GM12864 (cell line): ENCODE measurements at regions not wholly inside any gene's neighbourhood (a gene's known extent, or its start where the extent isn't known, plus 50 kb on each side); places are given as distances from the start of the nearest gene placed in this dataset.
A peak's percentile ranks its signal among the peaks of the same experiment; 100 is the strongest.

Experiments
- DNase-seq: peaks from one replicate; pipeline ENCODE4 v3.0.0-alpha.2; 2011; ENCODE audit warnings: low read depth
- H3K4me3 ChIP-seq: 2 replicates; pipeline ENCODE4 v1.5.1; 2011; ENCODE audit warnings: mild to moderate bottlenecking, low read depth, low read length, control low read depth
- TF ChIP-seq, protein P1 (sequence below): IDR thresholded peaks from 2 replicates; pipeline ENCODE4 v1.5.1; 2011; ENCODE audit warnings: low read depth, mild to moderate bottlenecking, moderate library complexity, low read length, control low read depth, inconsistent platforms; ENCODE audit errors: missing control alignments

DNA sequence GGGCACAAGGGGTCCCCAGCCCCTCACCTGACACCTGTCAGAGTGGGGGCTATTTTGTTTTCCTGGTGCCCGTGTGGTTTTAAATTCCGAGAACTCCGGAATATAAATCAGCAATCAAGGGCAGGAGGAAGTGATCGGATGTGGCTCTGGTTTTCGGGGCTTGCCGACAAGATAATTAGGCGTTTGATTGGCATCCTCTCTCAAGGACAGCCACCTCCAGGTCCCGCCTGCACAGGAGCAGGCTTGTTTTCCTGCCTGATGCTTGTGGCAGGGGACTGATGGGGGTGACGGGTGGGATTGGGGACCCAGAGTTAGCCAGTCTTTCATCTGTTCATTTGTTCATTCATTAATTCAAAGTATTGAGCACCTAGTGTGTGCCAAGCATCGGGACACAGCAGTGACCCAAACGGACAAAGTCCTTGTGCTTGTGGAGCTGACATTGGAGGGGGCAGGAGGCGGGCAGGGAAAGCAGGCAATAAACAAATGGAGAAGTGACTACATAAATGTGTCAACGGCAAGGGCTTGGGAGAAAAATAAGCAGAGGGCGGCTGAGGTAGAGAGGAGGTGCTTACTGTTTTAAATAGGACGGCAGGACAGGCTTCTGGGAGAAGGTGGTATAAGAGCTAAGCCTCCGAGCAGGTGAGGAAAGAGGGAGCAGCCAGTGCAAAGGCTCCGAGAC is 166.5 kb downstream of the PHETA1 start:
- no peak for DNase-seq
- TF ChIP-seq, protein P1, sequence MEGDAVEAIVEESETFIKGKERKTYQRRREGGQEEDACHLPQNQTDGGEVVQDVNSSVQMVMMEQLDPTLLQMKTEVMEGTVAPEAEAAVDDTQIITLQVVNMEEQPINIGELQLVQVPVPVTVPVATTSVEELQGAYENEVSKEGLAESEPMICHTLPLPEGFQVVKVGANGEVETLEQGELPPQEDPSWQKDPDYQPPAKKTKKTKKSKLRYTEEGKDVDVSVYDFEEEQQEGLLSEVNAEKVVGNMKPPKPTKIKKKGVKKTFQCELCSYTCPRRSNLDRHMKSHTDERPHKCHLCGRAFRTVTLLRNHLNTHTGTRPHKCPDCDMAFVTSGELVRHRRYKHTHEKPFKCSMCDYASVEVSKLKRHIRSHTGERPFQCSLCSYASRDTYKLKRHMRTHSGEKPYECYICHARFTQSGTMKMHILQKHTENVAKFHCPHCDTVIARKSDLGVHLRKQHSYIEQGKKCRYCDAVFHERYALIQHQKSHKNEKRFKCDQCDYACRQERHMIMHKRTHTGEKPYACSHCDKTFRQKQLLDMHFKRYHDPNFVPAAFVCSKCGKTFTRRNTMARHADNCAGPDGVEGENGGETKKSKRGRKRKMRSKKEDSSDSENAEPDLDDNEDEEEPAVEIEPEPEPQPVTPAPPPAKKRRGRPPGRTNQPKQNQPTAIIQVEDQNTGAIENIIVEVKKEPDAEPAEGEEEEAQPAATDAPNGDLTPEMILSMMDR, result no peak

DNA sequence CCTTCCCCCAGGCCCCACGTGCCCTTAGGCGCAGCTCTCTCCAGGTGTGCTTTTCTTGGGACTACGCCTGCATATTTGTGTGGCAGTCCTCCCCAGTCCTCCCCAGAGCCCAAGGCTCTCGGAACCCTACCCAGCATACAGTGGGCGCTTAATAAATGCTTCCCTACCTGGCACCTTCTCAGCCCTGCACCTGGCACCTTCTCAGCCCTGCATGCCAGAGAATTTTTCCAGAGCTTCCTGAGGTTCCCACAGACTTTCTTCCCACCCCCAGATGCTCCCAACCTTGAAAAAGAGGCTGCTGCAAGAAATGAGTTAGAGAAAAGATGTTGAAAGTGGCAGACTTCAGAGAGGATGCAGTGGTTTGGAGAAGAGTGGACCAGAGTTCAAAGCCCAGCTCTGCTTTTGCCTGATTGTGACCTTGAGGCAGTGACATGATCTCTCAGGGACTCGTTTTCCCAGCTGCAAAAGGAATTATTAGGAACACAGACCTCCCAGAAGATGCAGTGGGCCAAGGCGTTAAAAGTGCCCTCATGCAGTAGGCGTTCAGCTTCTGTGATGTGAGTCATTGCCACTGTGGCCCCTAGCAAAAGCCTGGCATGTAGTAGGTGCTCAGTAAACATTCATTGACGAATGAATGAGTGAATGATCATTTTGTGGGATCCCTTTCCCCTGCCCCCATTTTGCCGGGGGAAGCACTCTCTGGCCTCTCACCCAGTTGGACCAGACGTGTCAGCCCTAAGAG is 167.2 kb downstream of the PHETA1 start:
- TF ChIP-seq, protein P1, result no peak
- no peak for DNase-seq
- no peak overlapping the region for H3K4me3 ChIP-seq

More for the DNA sequence above, 166.5 kb downstream of the PHETA1 start:
- no peak overlapping the region for H3K4me3 ChIP-seq

DNA sequence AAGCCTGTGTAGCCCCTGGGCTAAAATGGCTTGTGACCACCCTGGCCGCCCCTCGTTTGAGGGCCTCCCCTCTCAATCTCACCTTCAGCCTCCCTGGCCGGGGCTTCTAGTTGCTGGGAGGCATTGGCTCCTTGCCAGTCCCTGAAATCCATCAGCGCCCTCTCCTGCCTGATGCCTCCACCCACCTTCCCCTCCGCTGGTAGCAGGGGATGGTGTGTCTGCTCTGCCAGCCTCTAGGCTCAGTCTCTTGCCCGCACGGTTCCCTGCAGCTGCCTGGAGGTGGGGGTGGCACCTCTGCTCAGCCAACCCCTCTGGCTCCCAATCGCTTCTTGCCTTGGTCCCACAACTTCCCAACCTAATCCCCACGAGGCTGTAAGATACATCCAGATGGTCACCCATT is 167.9 kb downstream of the PHETA1 start:
- TF ChIP-seq, protein P1, result no peak
- DNase-seq, result no peak
- H3K4me3 ChIP-seq, result no peak overlapping the region

DNA sequence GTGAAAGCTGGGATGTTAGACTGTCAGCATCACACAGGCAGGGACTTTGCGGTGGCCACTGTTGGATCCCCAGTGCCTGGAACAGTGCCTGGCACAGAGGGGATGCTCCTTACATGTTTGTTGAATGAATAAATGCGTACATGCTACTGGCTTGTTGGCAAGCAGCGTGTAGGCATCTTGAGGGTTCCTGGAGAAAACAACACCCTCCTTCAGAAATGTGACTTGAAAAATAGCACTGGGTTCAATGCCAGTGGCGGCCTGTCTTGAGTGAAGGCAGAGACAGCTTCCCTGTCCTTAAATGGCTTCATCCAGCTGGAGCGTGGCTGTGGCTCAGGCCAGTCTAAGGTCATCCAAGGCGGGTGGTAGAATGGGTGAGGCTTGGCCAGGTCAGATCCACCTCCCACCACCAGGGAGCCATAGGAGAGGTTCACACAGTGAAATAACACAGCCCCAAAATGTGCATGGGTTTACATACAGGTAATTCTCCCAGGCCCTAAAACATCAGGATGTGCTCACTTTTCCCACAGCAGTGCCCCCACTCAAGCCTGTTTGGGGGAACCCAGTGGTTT is 171.4 kb downstream of the PHETA1 start:
- H3K4me3 ChIP-seq, result no peak overlapping the region
- no peak for DNase-seq
- TF ChIP-seq, protein P1, result peak; percentile 22

DNA sequence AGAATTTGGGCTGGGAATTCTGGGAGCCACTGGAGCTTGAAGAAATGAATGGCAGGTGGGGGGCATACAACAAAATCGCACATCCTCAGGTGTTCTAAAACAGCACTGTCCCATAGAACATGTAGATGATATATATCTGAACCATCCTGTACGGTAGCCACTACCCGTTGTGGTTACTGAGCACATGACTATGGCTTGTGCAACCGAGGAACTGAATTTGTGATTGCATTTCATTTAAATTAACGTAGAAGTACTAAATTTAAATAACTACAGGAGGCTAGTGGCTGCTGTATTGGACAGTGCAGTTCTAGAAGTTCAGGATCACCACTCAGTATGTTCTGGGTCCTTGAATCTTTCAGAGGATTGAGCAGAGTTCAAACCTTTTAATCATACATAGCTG is 172.4 kb downstream of the PHETA1 start:
- no peak overlapping the region for H3K4me3 ChIP-seq
- TF ChIP-seq, protein P1, result no peak
- DNase-seq, result no peak

DNA sequence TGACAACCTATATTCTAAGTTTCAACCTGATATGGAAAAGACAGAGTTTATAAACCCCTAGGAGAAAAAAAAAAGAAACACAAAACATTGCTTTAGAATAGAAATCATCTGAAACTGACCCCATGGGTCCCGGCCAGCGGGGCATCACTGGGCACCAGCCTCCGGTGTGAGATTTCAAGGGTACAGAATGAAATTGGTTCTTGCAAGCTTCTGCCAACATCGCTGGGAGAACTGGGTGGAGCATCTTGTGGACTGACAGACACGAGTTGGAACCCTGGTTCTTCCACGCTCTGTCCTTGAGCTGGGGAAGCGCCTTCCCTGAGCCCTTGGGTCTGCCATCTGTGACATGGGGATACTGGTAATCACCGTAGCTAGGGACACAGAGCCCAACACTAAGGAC is 173.6 kb downstream of the PHETA1 start:
- DNase-seq, result no peak
- TF ChIP-seq, protein P1, result no peak
- H3K4me3 ChIP-seq, result no peak overlapping the region
